Trophoblast cell (in vitro differentiated cells and primary cell): ENCODE measurements at regions not wholly inside any gene's neighbourhood (a gene's known extent, or its start where the extent isn't known, plus 50 kb on each side); places are given as distances from the start of the nearest gene placed in this dataset.

Source experiments
- DNase-seq, 2 donors: peaks; one replicate each; pipeline ENCODE4 v3.0.0-alpha.2; 2016
- H2AFZ ChIP-seq: 2 replicates; pipeline ENCODE4 v1.6.1; 2013; ENCODE audit warnings: low read length, moderate library complexity, mild to moderate bottlenecking; ENCODE audit not compliant: insufficient read depth, poor library complexity
- H2AK5ac ChIP-seq: 2 replicates; pipeline ENCODE4 v1.6.1; 2013; ENCODE audit warnings: mild to moderate bottlenecking, low read length
- H2BK120ac ChIP-seq: 2 replicates; pipeline ENCODE4 v1.6.1; 2013; ENCODE audit warnings: low read length, mild to moderate bottlenecking, moderate library complexity; ENCODE audit not compliant: insufficient read depth, poor library complexity
- H2BK12ac ChIP-seq: 2 replicates; pipeline ENCODE4 v1.6.1; 2013; ENCODE audit warnings: mild to moderate bottlenecking, low read length, moderate library complexity
- H2BK5ac ChIP-seq: 2 replicates; pipeline ENCODE4 v1.6.1; 2013; ENCODE audit warnings: low read length, low read depth, moderate library complexity, mild to moderate bottlenecking; ENCODE audit not compliant: poor library complexity
- H3K14ac ChIP-seq: 2 replicates; pipeline ENCODE4 v1.6.1; 2013; ENCODE audit warnings: mild to moderate bottlenecking, low read length
- H3K18ac ChIP-seq: 2 replicates; pipeline ENCODE4 v1.6.1; 2013; ENCODE audit warnings: mild to moderate bottlenecking, low read length
- H3K23ac ChIP-seq: 2 replicates; pipeline ENCODE4 v1.6.1; 2013; ENCODE audit warnings: low read length
- H3K27ac ChIP-seq: 2 replicates; pipeline ENCODE4 v1.5.1; 2013; ENCODE audit warnings: low read depth, mild to moderate bottlenecking, inconsistent platforms, low read length, moderate library complexity
- H3K27me3 ChIP-seq: 2 replicates; pipeline ENCODE4 v1.6.1; 2013; ENCODE audit warnings: inconsistent platforms, mild to moderate bottlenecking, low read length, moderate library complexity; ENCODE audit not compliant: insufficient read depth
- H3K36me3 ChIP-seq, 2 experiments: 1 replicate in 1 of 2; 2 replicates in 1 of 2; pipeline ENCODE4 v1.6.1; 2013; ENCODE audit warnings: low read length in 2 of 2, mild to moderate bottlenecking in 2 of 2, moderate library complexity in 1 of 2; ENCODE audit not compliant: insufficient read depth in 2 of 2, control insufficient read depth in 1 of 2
- H3K4ac ChIP-seq: 2 replicates; pipeline ENCODE4 v1.6.1; 2013; ENCODE audit warnings: low read depth, mild to moderate bottlenecking, low read length, moderate library complexity
- H3K4me1 ChIP-seq, 2 experiments: 1 replicate in 1 of 2; 2 replicates in 1 of 2; pipeline ENCODE4 v1.6.1; 2013; ENCODE audit warnings: low read length in 2 of 2, mild to moderate bottlenecking in 2 of 2, moderate library complexity in 1 of 2; ENCODE audit not compliant: insufficient read depth in 2 of 2, control insufficient read depth in 1 of 2
- H3K4me2 ChIP-seq: 2 replicates; pipeline ENCODE4 v1.6.1; 2013; ENCODE audit warnings: inconsistent platforms, mild to moderate bottlenecking, low read length, moderate library complexity
- H3K4me3 ChIP-seq: 2 replicates; pipeline ENCODE4 v1.5.1; 2013; ENCODE audit warnings: mild to moderate bottlenecking, low read depth, low read length, inconsistent platforms
- H3K79me1 ChIP-seq: one replicate; pipeline ENCODE4 v1.6.1; 2013; ENCODE audit warnings: low read length
- H3K79me2 ChIP-seq: 2 replicates; pipeline ENCODE4 v1.6.1; 2013; ENCODE audit warnings: low read length, mild to moderate bottlenecking; ENCODE audit not compliant: control insufficient read depth, insufficient read depth, poor library complexity
- H3K9ac ChIP-seq: 2 replicates; pipeline ENCODE4 v1.6.1; 2013; ENCODE audit warnings: mild to moderate bottlenecking, low read length
- H3K9me3 ChIP-seq: 2 replicates; pipeline ENCODE4 v1.6.1; 2013; ENCODE audit warnings: low read depth, mild to moderate bottlenecking, control low read depth, inconsistent platforms, low read length; ENCODE audit not compliant: insufficient read depth
- H4K12ac ChIP-seq: 2 replicates; pipeline ENCODE4 v1.6.1; 2013; ENCODE audit warnings: low read depth, mild to moderate bottlenecking, low read length, moderate library complexity
- H4K8ac ChIP-seq: 2 replicates; pipeline ENCODE4 v1.6.1; 2013; ENCODE audit warnings: low read depth, mild to moderate bottlenecking, low read length, moderate library complexity
- H4K91ac ChIP-seq: one replicate; pipeline ENCODE4 v1.6.1; 2013; ENCODE audit warnings: low read depth, mild to moderate bottlenecking, low read length, moderate library complexity
- WGBS: extraction: QIAGEN DNeasy Blood & Tissue Kit; methylation state at CpG from one replicate; pipeline ENCODE4 v1.1.7; 2013; ENCODE audit warnings: missing lambda C conversion rate; ENCODE audit not compliant: insufficient read length, insufficient coverage; ENCODE audit errors: extremely low coverage; 5-methylcytosine and 5-hydroxymethylcytosine counted together

- H3K23ac ChIP-seq, result no peak overlapping the region
- H3K27me3 ChIP-seq, result no peaks in the 10 kb centered on the region
- H4K8ac ChIP-seq, result no peak overlapping the region
- H3K9ac ChIP-seq, result no peak overlapping the region
- no peak for DNase-seq
- no peak overlapping the region for H2AK5ac ChIP-seq
- H3K4me3 ChIP-seq, result no peak overlapping the region
- H3K18ac ChIP-seq, result no peak overlapping the region
- H2BK5ac ChIP-seq, result no peak overlapping the region
- H3K79me2 ChIP-seq, result no peaks in the 10 kb centered on the region
- no peaks in the 10 kb centered on the region for H3K79me1 ChIP-seq
- H3K36me3 ChIP-seq, result no peaks in the 10 kb centered on the region
- H2BK120ac ChIP-seq, result no peak overlapping the region
- H2BK12ac ChIP-seq, result no peak overlapping the region
- no peaks in the 10 kb centered on the region for H3K4me1 ChIP-seq
- no peak overlapping the region for H3K4ac ChIP-seq
- H3K14ac ChIP-seq, result no peak overlapping the region
- no peak overlapping the region for H4K12ac ChIP-seq
- H3K4me2 ChIP-seq, result no peak overlapping the region
- H2AFZ ChIP-seq, result no peak overlapping the region
- H4K91ac ChIP-seq, result no peak overlapping the region
- no peak overlapping the region for H3K27ac ChIP-seq
- WGBS, result no CpG with 5 or more reads among the region's 9 CpGs
- no peaks in the 10 kb centered on the region for H3K9me3 ChIP-seq
These were observed 515.8 kb downstream of the KLF12 start for GRCh38 chr13:73618275-73618865.

- no peaks in the 10 kb centered on the region for H3K79me2 ChIP-seq
- no peak overlapping the region for H4K8ac ChIP-seq
- no peak overlapping the region for H3K9ac ChIP-seq
- no peak overlapping the region for H3K18ac ChIP-seq
- H2BK120ac ChIP-seq, result no peak overlapping the region
- WGBS, result no CpG with 5 or more reads among the region's 3 CpGs
- H3K9me3 ChIP-seq, result no peaks in the 10 kb centered on the region
- no peaks in the 10 kb centered on the region for H3K27me3 ChIP-seq
- no peak overlapping the region for H3K4ac ChIP-seq
- no peak overlapping the region for H2AFZ ChIP-seq
- H3K27ac ChIP-seq, result no peak overlapping the region
- H3K4me1 ChIP-seq, result no peaks in the 10 kb centered on the region
- DNase-seq, result no peak
- no peak overlapping the region for H2AK5ac ChIP-seq
- H3K79me1 ChIP-seq, result no peaks in the 10 kb centered on the region
- no peak overlapping the region for H2BK5ac ChIP-seq
- no peak overlapping the region for H3K14ac ChIP-seq
- H3K4me2 ChIP-seq, result no peak overlapping the region
- no peak overlapping the region for H3K4me3 ChIP-seq
- no peak overlapping the region for H2BK12ac ChIP-seq
- H4K12ac ChIP-seq, result no peak overlapping the region
- H4K91ac ChIP-seq, result no peak overlapping the region
- H3K23ac ChIP-seq, result no peak overlapping the region
- H3K36me3 ChIP-seq, result no peaks in the 10 kb centered on the region
These were observed 517.3 kb downstream of the KLF12 start for GRCh38 chr13:73616861-73617260.

GRCh38 chr13:73610799-73611592, 523.2 kb downstream of the KLF12 start:
- no peak overlapping the region for H2BK12ac ChIP-seq
- H2BK120ac ChIP-seq, result no peak overlapping the region
- H4K91ac ChIP-seq, result no peak overlapping the region
- H2AFZ ChIP-seq, result no peak overlapping the region
- H3K23ac ChIP-seq, result no peak overlapping the region
- H3K4ac ChIP-seq, result no peak overlapping the region
- no peak overlapping the region for H3K9ac ChIP-seq
- H2BK5ac ChIP-seq, result no peak overlapping the region
- no peaks in the 10 kb centered on the region for H3K79me1 ChIP-seq
- no peak overlapping the region for H3K4me2 ChIP-seq
- H4K12ac ChIP-seq, result no peak overlapping the region
- H3K14ac ChIP-seq, result no peak overlapping the region
- no peaks in the 10 kb centered on the region for H3K27me3 ChIP-seq
- H3K79me2 ChIP-seq, result no peaks in the 10 kb centered on the region
- H3K18ac ChIP-seq, result no peak overlapping the region
- H4K8ac ChIP-seq, result no peak overlapping the region
- H3K4me1 ChIP-seq, result no peaks in the 10 kb centered on the region
- H3K36me3 ChIP-seq, result no peaks in the 10 kb centered on the region
- DNase-seq, result no peak
- no CpG with 5 or more reads among the region's 6 CpGs for WGBS
- H2AK5ac ChIP-seq, result no peak overlapping the region
- H3K9me3 ChIP-seq, result no peaks in the 10 kb centered on the region
- no peak overlapping the region for H3K27ac ChIP-seq
- no peak overlapping the region for H3K4me3 ChIP-seq

GRCh38 chr13:73608711-73609485, 525.3 kb downstream of the KLF12 start:
- H3K79me2 ChIP-seq, result no peaks in the 10 kb centered on the region
- H3K14ac ChIP-seq, result no peak overlapping the region
- H2BK120ac ChIP-seq, result no peak overlapping the region
- H3K4me3 ChIP-seq, result no peak overlapping the region
- no peak overlapping the region for H3K27ac ChIP-seq
- no peak overlapping the region for H2BK12ac ChIP-seq
- H3K27me3 ChIP-seq, result no peaks in the 10 kb centered on the region
- no peak overlapping the region for H4K91ac ChIP-seq
- H3K36me3 ChIP-seq, result no peaks in the 10 kb centered on the region
- no peak overlapping the region for H2AFZ ChIP-seq
- H4K12ac ChIP-seq, result no peak overlapping the region
- H3K79me1 ChIP-seq, result no peaks in the 10 kb centered on the region
- no peak for DNase-seq
- no peak overlapping the region for H3K18ac ChIP-seq
- no peak overlapping the region for H4K8ac ChIP-seq
- H3K9ac ChIP-seq, result no peak overlapping the region
- H3K4me1 ChIP-seq, result no peaks in the 10 kb centered on the region
- no peak overlapping the region for H2BK5ac ChIP-seq
- H3K23ac ChIP-seq, result no peak overlapping the region
- H3K4ac ChIP-seq, result no peak overlapping the region
- no peaks in the 10 kb centered on the region for H3K9me3 ChIP-seq
- H2AK5ac ChIP-seq, result no peak overlapping the region
- H3K4me2 ChIP-seq, result no peak overlapping the region
- no CpG with 5 or more reads among the region's 7 CpGs for WGBS
